Fibroblast of skin of abdomen (primary cell): ENCODE measurements at regions not wholly inside any gene's neighbourhood (a gene's known extent, or its start where the extent isn't known, plus 50 kb on each side); places are given as distances from the start of the nearest gene placed in this dataset.
"Not testable (repeated sequence)": the region's sequence is repeated elsewhere in the genome, so short reads cannot be mapped to it uniquely, and the experiment has no call there.

Experiments used
- DNase-seq: peaks from one replicate; pipeline ENCODE4 v3.0.0-alpha.2; 2013

DNA sequence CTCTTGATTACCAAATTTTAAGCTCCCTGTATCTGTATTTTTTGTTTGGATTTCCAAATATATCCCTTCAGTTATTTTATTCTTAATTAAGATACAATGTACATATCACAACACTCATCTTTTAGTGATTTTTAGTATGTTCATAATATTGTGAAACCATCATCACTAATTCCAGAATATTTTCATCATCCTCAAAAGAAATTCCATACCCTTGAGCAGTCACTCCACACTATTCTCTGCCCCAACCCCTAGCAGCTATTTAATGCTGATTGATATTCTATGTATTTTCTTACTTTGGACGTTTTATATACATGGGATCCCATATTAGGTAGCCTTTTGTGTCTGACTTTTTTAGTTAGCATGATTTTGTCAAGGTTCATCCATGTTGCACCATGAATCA is 127.4 kb upstream of the SLC8A1 start:
- DNase-seq: peak; percentile 56

DNA sequence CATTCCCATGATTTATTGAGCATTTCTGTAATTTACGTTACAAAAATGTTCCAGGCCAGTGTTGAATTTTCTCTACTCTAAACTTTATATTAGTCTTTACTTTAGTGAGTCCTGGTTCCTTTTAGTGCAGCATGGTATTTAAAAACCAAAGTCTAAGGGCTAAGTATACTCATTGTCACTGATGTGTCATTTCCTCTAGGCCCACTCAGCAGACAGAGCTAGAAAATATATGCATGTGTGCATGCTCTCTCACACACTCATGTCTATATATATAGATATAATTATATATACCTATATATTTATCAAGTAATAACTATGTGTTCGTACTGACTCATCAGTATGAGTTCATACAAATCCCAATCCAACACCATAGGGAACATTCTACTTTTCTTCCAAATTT is 132.5 kb upstream of the SLC8A1 start:
- peak; percentile 51 for DNase-seq

- no peak for DNase-seq
These were observed 139.9 kb upstream of the SLC8A1 start for GRCh38 chr2:40591774-40592173.

DNA sequence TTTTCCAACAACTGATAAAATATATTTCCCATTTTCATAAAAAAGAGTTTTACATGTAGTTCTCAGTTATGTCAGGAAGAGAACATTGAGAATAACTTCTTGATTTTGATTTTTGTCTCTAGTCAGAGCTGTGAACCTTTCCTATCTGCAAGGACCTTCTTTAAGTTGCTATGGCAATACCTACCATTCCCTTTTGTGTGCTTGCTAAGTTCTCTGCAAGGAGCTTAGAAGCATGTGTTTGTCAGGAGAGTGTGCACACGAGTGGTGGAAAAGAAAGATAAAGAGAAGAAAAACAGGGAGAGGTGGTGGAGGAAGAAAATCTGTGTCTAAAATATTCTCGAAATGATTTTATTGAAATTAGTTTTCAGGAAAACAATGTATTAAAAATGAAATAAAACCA is 140.3 kb upstream of the SLC8A1 start:
- no peak for DNase-seq

GRCh38 chr2:40606862-40607261 is 155.0 kb upstream of the SLC8A1 start:
- DNase-seq: peak; percentile 6

DNA sequence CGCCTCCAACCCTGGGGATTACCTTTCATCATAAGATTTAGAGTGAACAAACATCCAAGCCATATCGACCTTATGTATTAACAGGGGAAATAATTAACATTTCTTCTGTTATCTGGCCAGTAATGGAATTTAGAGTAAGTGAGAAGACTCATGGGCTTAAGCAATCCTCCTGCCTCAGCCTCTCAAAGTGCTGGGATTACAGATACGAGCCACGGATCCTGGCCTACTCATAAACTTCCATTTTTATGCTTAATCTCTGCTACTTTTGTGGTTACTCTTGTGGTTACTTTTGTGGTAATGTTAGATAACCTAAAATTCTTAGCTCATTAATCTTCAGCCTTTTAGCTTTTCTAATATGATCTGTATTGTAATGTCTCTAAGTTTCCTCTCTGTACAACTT is 159.3 kb upstream of the SLC8A1 start:
- peak; percentile 6 for DNase-seq

GRCh38 chr2:40625849-40626248 is 174.0 kb upstream of the SLC8A1 start:
- DNase-seq: peak; percentile 81

GRCh38 chr2:40628556-40628955 is 176.7 kb upstream of the SLC8A1 start:
- no peak for DNase-seq

DNA sequence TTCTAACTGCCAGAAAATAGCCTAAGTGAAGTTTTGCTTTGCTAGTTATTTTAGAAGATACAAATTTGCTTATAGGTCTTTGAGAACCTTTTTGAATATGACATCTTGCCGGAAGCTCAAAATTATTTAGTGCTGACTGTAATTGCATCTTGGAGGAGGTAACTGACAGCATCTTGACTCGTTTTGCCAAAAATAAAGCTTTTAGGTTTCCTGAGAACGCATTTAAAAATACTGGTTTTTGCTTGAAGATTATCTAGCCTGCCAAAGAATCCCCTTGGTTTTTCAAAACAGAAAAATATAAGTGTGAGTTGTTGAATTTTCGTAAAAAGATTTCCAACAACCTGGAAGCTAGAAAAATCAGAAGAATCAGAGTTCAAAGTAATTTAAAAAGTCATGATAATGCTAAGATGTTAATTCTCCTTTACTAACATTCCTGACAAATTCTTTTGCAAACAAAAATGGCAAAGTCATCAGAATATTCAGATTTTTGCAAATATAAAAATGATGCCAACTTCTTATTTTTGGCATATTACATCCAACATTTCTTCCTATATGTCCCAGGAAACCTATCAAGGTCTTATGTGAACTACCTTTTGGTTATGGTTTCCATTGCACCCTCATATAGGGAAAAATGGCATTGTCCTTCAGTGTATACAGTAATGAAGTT is 178.0 kb upstream of the SLC8A1 start:
- no peak for DNase-seq

DNA sequence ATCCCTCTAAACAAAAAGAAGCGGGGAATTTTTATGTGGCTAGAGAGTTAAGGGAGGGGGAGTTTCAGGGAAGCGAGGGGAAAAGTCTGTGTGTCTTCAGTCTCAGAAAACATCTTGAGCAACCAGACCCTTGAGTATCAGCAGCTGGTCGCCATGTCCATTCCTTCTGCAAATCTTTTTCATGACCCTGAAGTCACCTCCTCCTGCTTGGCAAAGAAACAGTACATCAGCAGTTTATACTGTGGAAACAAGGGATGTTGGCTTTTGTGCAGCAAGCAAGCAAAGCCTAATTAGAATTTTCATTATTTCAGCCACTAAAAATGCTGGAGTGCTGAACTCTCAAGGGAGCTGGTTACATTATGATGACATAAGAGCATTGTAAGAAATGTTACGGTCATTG is 187.4 kb upstream of the SLC8A1 start:
- no peak for DNase-seq

DNA sequence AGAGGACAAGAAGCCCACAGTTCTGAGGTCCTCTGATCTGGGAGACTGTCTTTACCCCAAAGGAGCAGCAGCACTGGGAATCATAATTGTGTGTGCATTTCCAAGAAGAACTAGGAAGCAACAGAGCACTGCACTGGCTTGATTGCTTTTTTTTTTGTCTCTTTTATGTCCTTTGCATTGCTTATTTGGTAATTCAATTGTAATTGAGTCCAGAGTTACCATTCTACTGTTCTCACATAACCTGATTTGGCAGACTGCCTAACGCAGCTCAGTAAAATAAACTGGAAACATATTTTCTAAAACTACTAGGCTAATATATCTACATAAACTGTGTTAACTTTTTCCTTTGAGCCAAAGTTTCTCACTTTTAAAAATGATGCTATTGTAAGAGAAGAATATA is 190.3 kb upstream of the SLC8A1 start:
- peak; percentile 52 for DNase-seq

GRCh38 chr2:40642726-40643125 is 190.8 kb upstream of the SLC8A1 start:
- DNase-seq: no peak

DNA sequence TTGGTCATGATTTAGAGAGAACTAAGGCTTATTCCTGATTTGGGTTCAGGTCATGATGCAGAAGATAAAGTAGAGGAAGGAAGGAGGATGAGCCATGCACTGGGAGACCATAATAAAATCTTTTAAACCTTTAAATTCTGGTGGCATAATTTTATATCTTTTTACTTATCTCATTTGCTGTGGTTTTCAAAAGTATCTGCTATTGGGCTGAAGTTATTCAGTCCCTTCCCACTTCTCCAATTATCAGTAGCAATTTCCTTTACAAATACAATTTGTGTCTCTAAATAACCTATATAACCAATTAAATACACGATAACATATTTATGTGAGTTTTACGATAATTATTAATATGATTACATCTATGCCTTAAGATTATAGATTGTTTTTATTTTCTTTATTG is 194.8 kb upstream of the SLC8A1 start:
- no peak for DNase-seq

- no peak for DNase-seq
These were observed 200.3 kb upstream of the SLC8A1 start for GRCh38 chr2:40652155-40652554.

DNA sequence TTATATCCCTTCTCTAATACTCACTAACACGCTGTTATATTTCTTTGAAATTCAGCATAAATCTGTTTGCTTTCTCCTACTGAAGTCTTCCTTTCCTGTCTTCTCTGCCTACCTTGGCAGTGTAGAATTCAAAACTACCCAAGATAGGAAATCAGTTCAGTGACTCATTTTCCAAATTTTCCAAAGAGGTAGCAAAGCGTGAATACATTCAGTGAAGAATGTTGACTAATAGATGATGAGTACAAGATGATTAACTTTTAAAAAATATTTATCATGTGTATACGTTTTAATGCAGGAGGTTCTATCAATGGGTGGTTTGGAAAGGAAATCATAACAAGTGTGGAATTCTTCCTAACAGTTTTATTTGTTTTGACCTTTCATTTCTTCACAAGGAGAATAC is 201.9 kb upstream of the SLC8A1 start:
- DNase-seq: peak; percentile 35

DNA sequence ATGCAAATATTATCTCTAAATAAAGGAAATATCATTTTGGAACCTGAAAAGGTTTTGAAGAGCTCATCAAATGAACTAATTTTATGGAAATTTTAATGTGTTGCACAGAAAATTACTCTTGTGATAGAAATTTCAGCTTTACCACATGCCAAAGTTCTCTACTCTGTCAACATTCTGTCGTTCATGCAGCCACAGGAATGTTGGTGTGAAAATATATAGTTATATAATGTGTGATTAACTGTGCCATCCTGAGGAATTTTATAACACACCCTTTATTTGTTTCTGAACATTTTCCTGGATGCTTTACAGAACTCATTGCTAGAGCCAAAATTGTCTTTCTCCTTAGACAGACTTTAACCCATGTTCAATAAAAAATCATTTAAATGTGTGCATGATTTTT is 202.5 kb upstream of the SLC8A1 start:
- DNase-seq: no peak

GRCh38 chr2:40658941-40659340 is 207.1 kb upstream of the SLC8A1 start:
- DNase-seq: peak; percentile 35

DNA sequence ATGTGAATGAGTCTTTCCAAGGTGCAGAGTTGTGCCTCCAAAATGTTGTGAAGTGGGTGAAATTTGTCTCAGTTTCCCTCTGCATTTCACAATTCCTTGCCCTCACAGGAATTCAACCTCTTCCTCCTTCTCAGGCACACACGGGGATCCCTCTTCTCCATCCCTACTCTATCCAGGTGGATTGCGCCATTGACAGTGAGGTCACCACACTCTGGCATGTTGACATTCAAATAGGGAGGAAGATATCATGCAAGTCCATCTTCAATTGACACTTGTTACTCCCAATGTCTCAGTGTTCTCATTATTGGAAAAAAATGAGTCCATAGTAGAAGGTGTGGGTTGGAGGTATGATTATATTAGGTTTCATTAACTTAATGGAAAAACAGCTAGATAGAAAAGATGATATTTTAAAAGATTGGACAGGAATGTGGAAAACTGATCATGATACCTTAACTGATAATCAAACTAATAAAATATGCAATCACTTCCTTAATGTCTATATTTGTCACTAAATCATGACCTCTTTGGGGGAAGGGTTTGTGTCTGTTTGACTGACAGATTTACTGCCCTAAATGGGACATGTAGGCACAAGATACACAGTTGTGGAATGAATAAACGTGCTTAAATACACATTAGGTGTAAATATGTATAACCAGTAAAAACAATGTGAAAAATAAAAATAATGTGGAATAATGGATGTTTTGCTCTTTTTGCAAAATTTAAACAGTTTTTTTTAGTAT is 213.8 kb upstream of the SLC8A1 start:
- no peak for DNase-seq

DNA sequence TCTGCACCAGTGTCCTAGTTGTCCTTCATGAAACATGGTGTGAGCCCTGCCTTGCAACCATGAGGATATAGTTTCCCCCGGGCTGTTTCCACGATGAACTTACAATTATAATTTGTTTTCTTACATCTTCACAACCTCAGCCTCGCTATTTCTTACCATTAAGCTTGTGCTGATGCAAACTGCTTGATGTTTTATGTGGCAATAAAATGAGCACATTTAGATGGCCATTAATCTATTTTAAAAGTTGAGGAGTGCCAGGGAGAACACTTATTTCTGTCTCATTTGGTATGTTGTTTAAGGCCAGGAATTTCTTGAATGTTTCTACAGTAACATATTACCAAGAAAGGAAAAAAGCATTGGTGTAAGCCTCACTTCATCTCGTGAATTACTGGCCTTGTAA is 214.5 kb upstream of the SLC8A1 start:
- peak; percentile 43 for DNase-seq

GRCh38 chr2:40668425-40668824 is 216.5 kb upstream of the SLC8A1 start:
- peak; percentile 66 for DNase-seq

DNA sequence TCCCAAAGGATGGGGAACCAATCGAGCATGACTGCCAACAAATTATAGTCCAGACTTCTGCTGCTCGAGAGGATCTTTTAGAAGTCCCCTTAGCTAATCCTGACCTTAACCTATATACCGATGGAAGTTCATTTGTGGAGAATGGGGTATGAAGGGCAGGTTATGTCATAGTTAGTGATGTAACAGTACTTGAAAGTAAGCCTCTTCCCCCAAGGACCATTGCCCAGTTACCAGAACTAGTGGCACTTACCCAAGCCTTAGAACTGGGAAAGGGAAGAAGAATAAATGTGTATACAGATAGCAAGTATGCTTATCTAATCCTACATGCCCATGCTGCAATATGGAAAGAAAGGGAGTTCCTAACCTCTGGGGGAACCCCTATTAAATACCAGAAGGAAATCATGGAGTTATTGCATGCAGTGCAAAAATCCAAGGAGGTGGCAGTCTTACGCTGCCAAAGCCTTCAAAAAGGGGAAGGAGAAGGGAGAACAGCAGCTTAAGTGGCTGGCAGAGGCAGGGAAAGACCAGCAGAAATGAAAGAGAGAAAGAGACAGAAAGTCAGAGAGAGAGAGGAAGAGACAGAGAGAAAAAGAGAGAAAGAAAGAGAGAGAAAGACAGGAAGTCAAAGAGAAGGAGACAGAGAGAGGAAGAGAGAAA is 224.4 kb upstream of the SLC8A1 start:
- DNase-seq: not testable (repeated sequence)

DNA sequence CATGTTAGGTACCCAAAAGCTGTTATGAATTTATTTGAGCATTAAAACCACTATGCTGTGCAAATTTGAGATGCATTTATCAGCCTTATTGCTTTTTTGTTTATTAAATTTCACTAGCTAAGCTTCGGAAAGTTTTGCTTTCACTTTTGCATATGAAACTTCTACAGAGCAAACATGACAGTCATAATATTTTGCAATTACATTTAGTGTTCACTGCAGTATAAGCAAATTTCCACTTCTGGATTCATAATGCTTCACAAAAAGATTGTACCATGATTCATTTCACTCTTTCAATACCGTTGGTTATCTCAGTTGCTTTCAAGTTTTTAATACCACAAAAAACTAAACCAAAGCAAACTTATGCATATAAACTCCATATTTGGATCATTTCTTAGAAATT is 228.7 kb upstream of the SLC8A1 start:
- DNase-seq: no peak

GRCh38 chr2:40690036-40690435 is 238.1 kb upstream of the SLC8A1 start:
- no peak for DNase-seq

DNA sequence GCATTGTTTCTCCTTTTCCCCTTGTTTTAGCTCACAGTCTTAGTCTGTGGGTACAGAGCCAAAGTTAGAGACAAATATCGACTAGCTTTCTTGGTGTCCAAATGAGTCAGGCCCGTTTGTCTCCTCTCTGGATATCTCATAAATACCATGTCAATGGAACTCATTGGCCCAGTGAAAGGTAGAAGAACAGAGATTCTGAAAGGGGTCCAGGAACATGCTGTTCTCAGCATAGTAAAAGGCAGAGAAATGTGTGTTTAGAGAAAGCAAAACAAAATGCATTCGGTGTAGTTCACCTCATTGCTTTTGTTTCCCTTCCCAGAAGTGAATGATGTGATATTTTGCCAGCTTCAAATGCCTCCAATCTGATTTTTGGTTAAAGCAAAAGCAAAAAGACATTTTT is 238.6 kb upstream of the SLC8A1 start:
- DNase-seq: no peak
